LNCaP clone FGC (cell line): ENCODE measurements at regions not wholly inside any gene's neighbourhood (a gene's known extent, or its start where the extent isn't known, plus 50 kb on each side); places are given as distances from the start of the nearest gene placed in this dataset.
A peak's percentile ranks its signal among the peaks of the same experiment; 100 is the strongest.

ENCODE experiments used
- DNase-seq: peaks from one replicate; pipeline ENCODE4 v3.0.0-alpha.2; 2011; ENCODE audit warnings: low read depth
- H3K4me3 ChIP-seq: 2 replicates; pipeline ENCODE4 v1.5.1; 2011; ENCODE audit warnings: mild to moderate bottlenecking, low read depth, low read length, control low read depth
- CTCF ChIP-seq: IDR thresholded peaks from 2 replicates; pipeline ENCODE4 v1.5.1; 2012; ENCODE audit warnings: mild to moderate bottlenecking; ENCODE audit not compliant: control insufficient read depth, insufficient read depth; ENCODE audit errors: extremely low read depth

GRCh38 chr20:19121463-19121862 is 91.0 kb upstream of the SLC24A3 start:
- DNase-seq: no peak
- TF ChIP-seq CTCF: no peak
- H3K4me3 ChIP-seq: no peak overlapping the region

- no peak overlapping the region for H3K4me3 ChIP-seq
- TF ChIP-seq CTCF: no peak
- DNase-seq: no peak
Measured at GRCh38 chr20:19121916-19122315, 90.5 kb upstream of the SLC24A3 start.

- H3K4me3 ChIP-seq: no peak overlapping the region
- TF ChIP-seq CTCF: no peak
- no peak for DNase-seq
Measured at GRCh38 chr20:19122395-19122794, 90.0 kb upstream of the SLC24A3 start.

- no peak for DNase-seq
- TF ChIP-seq CTCF: no peak
- H3K4me3 ChIP-seq: no peak overlapping the region
Measured at GRCh38 chr20:19125508-19125907, 86.9 kb upstream of the SLC24A3 start.

- no peak for TF ChIP-seq CTCF
- DNase-seq: no peak
- H3K4me3 ChIP-seq: no peak overlapping the region
Measured at GRCh38 chr20:19129306-19129705, 83.1 kb upstream of the SLC24A3 start.

GRCh38 chr20:19129976-19130612 is 82.3 kb upstream of the SLC24A3 start:
- DNase-seq: peak; percentile 93
- no peak for TF ChIP-seq CTCF
- H3K4me3 ChIP-seq: no peak overlapping the region

- no peak overlapping the region for H3K4me3 ChIP-seq
- no peak for TF ChIP-seq CTCF
- DNase-seq: no peak
Measured at GRCh38 chr20:19130613-19130984, 81.8 kb upstream of the SLC24A3 start.
